HG02588 (cell line): ENCODE measurements at regions not wholly inside any gene's neighbourhood (a gene's known extent, or its start where the extent isn't known, plus 50 kb on each side); places are given as distances from the start of the nearest gene placed in this dataset.
"Not testable (repeated sequence)": the region's sequence is repeated elsewhere in the genome, so short reads cannot be mapped to it uniquely, and the experiment has no call there.

Experiments
- ATAC-seq: cut with Tn5 transposase; IDR thresholded peaks from one replicate; pipeline ENCODE4 v1.9.1; 2021; ENCODE audit warnings: mild to moderate bottlenecking, moderate library complexity; ENCODE audit not compliant: unreplicated experiment

- ATAC-seq: no peak
Measured at GRCh38 chrY:8809076-8809475, 528.2 kb upstream of the TSPY4 start.

- ATAC-seq: no peak
Measured at GRCh38 chrY:8814143-8814542, 523.1 kb upstream of the TSPY4 start.

- no peak for ATAC-seq
Measured at GRCh38 chrY:8815616-8816015, 521.6 kb upstream of the TSPY4 start.

GRCh38 chrY:8820032-8820431 lies 517.2 kb upstream of the TSPY4 start:
- no peak for ATAC-seq

- no peak for ATAC-seq
Measured at GRCh38 chrY:8821106-8821505, 516.2 kb upstream of the TSPY4 start.

GRCh38 chrY:8852278-8852677 lies 485.0 kb upstream of the TSPY4 start:
- no peak for ATAC-seq

GRCh38 chrY:8888371-8888770 lies 448.9 kb upstream of the TSPY4 start:
- ATAC-seq: no peak

GRCh38 chrY:8897876-8898275 lies 439.4 kb upstream of the TSPY4 start:
- ATAC-seq: no peak

- no peak for ATAC-seq
Measured at GRCh38 chrY:8905141-8905540, 432.1 kb upstream of the TSPY4 start.

- not testable (repeated sequence) for ATAC-seq
Measured at GRCh38 chrY:8922576-8922975, 414.7 kb upstream of the TSPY4 start.
